ENCODE measurements at regions not wholly inside any gene's neighbourhood (a gene's known extent, or its start where the extent isn't known, plus 50 kb on each side); places are given as distances from the start of the nearest gene placed in this dataset.

GRCh38 chr10:128914681-128915080 lies 552.4 kb upstream of the MGMT start:
- no peak overlapping the region for H3K4me3 ChIP-seq (replicated peaks; ENCODE audit: low read depth, low read length)
- H3K27me3 ChIP-seq (replicated peaks; ENCODE audit: control insufficient read depth, insufficient read depth, low read length) = no peaks in the 10 kb centered on the region
- no peak for DNase-seq (ENCODE audit: extremely low read depth, insufficient read length)
- no peak for TF ChIP-seq CTCF (IDR thresholded peaks at IDR 0.05; ENCODE audit: insufficient read depth, low read length, poor library complexity, severe bottlenecking)
- H3K36me3 ChIP-seq (ENCODE audit: control insufficient read depth, insufficient read depth, low read length) = no peaks in the 10 kb centered on the region

GRCh38 chr10:128915630-128916029 lies 551.4 kb upstream of the MGMT start:
- no peaks in the 10 kb centered on the region for H3K36me3 ChIP-seq (ENCODE audit: control insufficient read depth, insufficient read depth, low read length)
- DNase-seq (ENCODE audit: extremely low read depth, insufficient read length) = no peak
- TF ChIP-seq CTCF (IDR thresholded peaks at IDR 0.05; ENCODE audit: insufficient read depth, low read length, poor library complexity, severe bottlenecking) = no peak
- H3K4me3 ChIP-seq (replicated peaks; ENCODE audit: low read depth, low read length) = no peak overlapping the region
- no peaks in the 10 kb centered on the region for H3K27me3 ChIP-seq (replicated peaks; ENCODE audit: control insufficient read depth, insufficient read depth, low read length)

- Histone ChIP-seq H3K27me3 (replicated peaks; ENCODE audit: control insufficient read depth, insufficient read depth, low read length) (no peaks in the 10 kb centered on the region), H3K36me3 (ENCODE audit: control insufficient read depth, insufficient read depth, low read length) (no peaks in the 10 kb centered on the region), H3K4me3 (replicated peaks; ENCODE audit: low read depth, low read length) (no peak overlapping the region)
- no peak for DNase-seq (ENCODE audit: extremely low read depth, insufficient read length)
- TF ChIP-seq CTCF (IDR thresholded peaks at IDR 0.05; ENCODE audit: insufficient read depth, low read length, poor library complexity, severe bottlenecking) = no peak
Measured at GRCh38 chr10:128916383-128916782, 550.7 kb upstream of the MGMT start.

- TF ChIP-seq CTCF (IDR thresholded peaks at IDR 0.05; ENCODE audit: insufficient read depth, low read length, poor library complexity, severe bottlenecking) = no peak
- H3K36me3 ChIP-seq (ENCODE audit: control insufficient read depth, insufficient read depth, low read length) = no peaks in the 10 kb centered on the region
- H3K4me3 ChIP-seq (replicated peaks; ENCODE audit: low read depth, low read length) = no peak overlapping the region
- no peak for DNase-seq (ENCODE audit: extremely low read depth, insufficient read length)
- H3K27me3 ChIP-seq (replicated peaks; ENCODE audit: control insufficient read depth, insufficient read depth, low read length) = no peaks in the 10 kb centered on the region
Measured at GRCh38 chr10:128921389-128922022, 545.5 kb upstream of the MGMT start.

- Histone ChIP-seq H3K27me3 (replicated peaks; ENCODE audit: control insufficient read depth, insufficient read depth, low read length) (no peaks in the 10 kb centered on the region), H3K4me3 (replicated peaks; ENCODE audit: low read depth, low read length) (no peak overlapping the region), H3K36me3 (ENCODE audit: control insufficient read depth, insufficient read depth, low read length) (no peaks in the 10 kb centered on the region)
- DNase-seq (ENCODE audit: extremely low read depth, insufficient read length) = no peak
- TF ChIP-seq CTCF (IDR thresholded peaks at IDR 0.05; ENCODE audit: insufficient read depth, low read length, poor library complexity, severe bottlenecking) = no peak
Measured at GRCh38 chr10:128922172-128922571, 544.9 kb upstream of the MGMT start.

Measured in GM06990 (cell line).